ENCODE measurements at regions not wholly inside any gene's neighbourhood (a gene's known extent, or its start where the extent isn't known, plus 50 kb on each side); places are given as distances from the start of the nearest gene placed in this dataset.
A peak's percentile ranks its signal among the peaks of the same experiment; 100 is the strongest.

- TF ChIP-seq SNAPC5 (CRISPR knock-in tag; IDR thresholded peaks at IDR 0.05) (no peak), DMBX1 (CRISPR knock-in tag; IDR thresholded peaks at IDR 0.05; ENCODE audit: borderline replicate concordance) (peak; percentile 67), POLR2G (IDR thresholded peaks at IDR 0.05; ENCODE audit: low read depth, low read length) (no peak), BRF1 (IDR thresholded peaks at IDR 0.05; ENCODE audit: borderline replicate concordance, extremely low read depth, insufficient read length) (no peak), ZNF717 (CRISPR knock-in tag; IDR thresholded peaks at IDR 0.05) (no peak), GMEB1 (CRISPR knock-in tag; IDR thresholded peaks at IDR 0.05) (no peak), SIN3B (IDR thresholded peaks at IDR 0.05; ENCODE audit: low read depth) (no peak), ZKSCAN8 (CRISPR knock-in tag; IDR thresholded peaks at IDR 0.05) (no peak), PCBP1 (IDR thresholded peaks at IDR 0.05; ENCODE audit: low read depth, low read length, poor library complexity, severe bottlenecking) (no peak), NR2C1 (IDR thresholded peaks at IDR 0.05) (no peak), NR2C1 (tag; IDR thresholded peaks at IDR 0.05) (0 out of 2 replicates have a peak, but pooled peaks have one; percentile 19), ZNF444 (CRISPR knock-in tag; IDR thresholded peaks at IDR 0.05) (no peak), SMARCA5 (IDR thresholded peaks at IDR 0.05) (no peak), PTTG1 (tag; IDR thresholded peaks at IDR 0.05; ENCODE audit: low read depth) (peak; percentile 52; the same call in 1 of the 2 replicates), MYNN (IDR thresholded peaks at IDR 0.05) (no peak), MYNN (CRISPR knock-in tag; IDR thresholded peaks at IDR 0.05) (no peak), XRCC5 (IDR thresholded peaks at IDR 0.05; ENCODE audit: low read depth, low read length) (no peak), ZNF740 (CRISPR knock-in tag; IDR thresholded peaks at IDR 0.05) (no peak), ZNF740 (tag; IDR thresholded peaks at IDR 0.05) (peak in 1 of 2 experiments; percentile 74; a peak in 2 of 4 replicates), MEF2D (tag; conservative IDR thresholded peaks at IDR 0.05; ENCODE audit: low read depth) (peak; percentile 74), DDX20 (tag; IDR thresholded peaks at IDR 0.05; ENCODE audit: low read depth) (peak; percentile 59; the same call in 1 of the 2 replicates), CLOCK (CRISPR knock-in tag; IDR thresholded peaks at IDR 0.05; ENCODE audit: borderline replicate concordance) (no peak), HDAC8 (tag; IDR thresholded peaks at IDR 0.05) (no peak), HMGXB4 (CRISPR knock-in tag; IDR thresholded peaks at IDR 0.05) (no peak)
Measured at GRCh38 chrX:121238093-121238492, 190.7 kb downstream of the GLUD2 start (continued).

Data from K562 (cell line).